ENCODE measurements at regions not wholly inside any gene's neighbourhood (a gene's known extent, or its start where the extent isn't known, plus 50 kb on each side); places are given as distances from the start of the nearest gene placed in this dataset.

DNA sequence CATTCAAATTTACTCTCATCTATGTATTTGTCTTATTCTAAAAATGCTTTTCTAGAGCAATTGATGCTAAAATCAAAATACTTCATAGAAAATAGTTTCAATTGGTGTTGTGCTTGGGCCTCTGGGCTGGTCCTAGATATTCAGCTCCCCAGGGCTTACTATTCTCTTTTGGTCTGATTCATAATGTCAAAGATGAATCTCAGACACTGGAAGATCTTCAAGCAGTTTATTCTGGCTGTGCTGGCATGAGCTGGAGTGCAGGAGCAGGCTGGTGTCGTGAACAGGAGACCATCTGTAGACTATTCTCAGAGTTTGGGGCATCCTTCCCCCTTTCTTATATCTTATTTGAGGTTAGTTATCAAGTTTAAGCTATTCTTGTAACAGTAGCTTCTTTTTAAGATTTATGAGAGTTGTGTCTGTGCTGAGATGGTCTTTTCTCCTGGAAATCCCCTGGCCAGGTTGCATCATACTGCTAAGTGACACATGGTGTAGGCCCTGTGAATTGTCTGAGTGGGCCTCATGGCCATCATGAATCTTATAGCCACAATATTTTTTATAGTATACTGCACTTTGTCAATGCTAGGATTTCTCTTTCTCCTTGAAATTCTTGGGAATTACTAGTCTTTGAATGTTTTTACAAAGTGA lies 1624.0 kb upstream of the IGFBP7 start (continued):
- TF ChIP-seq, protein P1, sequence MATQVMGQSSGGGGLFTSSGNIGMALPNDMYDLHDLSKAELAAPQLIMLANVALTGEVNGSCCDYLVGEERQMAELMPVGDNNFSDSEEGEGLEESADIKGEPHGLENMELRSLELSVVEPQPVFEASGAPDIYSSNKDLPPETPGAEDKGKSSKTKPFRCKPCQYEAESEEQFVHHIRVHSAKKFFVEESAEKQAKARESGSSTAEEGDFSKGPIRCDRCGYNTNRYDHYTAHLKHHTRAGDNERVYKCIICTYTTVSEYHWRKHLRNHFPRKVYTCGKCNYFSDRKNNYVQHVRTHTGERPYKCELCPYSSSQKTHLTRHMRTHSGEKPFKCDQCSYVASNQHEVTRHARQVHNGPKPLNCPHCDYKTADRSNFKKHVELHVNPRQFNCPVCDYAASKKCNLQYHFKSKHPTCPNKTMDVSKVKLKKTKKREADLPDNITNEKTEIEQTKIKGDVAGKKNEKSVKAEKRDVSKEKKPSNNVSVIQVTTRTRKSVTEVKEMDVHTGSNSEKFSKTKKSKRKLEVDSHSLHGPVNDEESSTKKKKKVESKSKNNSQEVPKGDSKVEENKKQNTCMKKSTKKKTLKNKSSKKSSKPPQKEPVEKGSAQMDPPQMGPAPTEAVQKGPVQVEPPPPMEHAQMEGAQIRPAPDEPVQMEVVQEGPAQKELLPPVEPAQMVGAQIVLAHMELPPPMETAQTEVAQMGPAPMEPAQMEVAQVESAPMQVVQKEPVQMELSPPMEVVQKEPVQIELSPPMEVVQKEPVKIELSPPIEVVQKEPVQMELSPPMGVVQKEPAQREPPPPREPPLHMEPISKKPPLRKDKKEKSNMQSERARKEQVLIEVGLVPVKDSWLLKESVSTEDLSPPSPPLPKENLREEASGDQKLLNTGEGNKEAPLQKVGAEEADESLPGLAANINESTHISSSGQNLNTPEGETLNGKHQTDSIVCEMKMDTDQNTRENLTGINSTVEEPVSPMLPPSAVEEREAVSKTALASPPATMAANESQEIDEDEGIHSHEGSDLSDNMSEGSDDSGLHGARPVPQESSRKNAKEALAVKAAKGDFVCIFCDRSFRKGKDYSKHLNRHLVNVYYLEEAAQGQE (IDR thresholded peaks at IDR 0.05; ENCODE audit: unreplicated experiment): no peak
- TF ChIP-seq, protein P2, sequence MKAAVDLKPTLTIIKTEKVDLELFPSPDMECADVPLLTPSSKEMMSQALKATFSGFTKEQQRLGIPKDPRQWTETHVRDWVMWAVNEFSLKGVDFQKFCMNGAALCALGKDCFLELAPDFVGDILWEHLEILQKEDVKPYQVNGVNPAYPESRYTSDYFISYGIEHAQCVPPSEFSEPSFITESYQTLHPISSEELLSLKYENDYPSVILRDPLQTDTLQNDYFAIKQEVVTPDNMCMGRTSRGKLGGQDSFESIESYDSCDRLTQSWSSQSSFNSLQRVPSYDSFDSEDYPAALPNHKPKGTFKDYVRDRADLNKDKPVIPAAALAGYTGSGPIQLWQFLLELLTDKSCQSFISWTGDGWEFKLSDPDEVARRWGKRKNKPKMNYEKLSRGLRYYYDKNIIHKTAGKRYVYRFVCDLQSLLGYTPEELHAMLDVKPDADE (IDR thresholded peaks at IDR 0.05): no peak
- TF ChIP-seq ZNF331 (CRISPR knock-in tag; IDR thresholded peaks at IDR 0.05; ENCODE audit: low read depth) (no peak), NANOG (IDR thresholded peaks at IDR 0.05; ENCODE audit: borderline replicate concordance) (no peak), POLR2AphosphoS5 (IDR thresholded peaks at IDR 0.05; ENCODE audit: low read depth) (no peak), EZH2 (IDR thresholded peaks at IDR 0.05; ENCODE audit: low read depth, unreplicated experiment) (no peak), JUNB (IDR thresholded peaks at IDR 0.05; ENCODE audit: unreplicated experiment) (no peak), CTCF (conservative IDR thresholded peaks at IDR 0.05; ENCODE audit: low read depth in 2 of 2) (no peak)

DNA sequence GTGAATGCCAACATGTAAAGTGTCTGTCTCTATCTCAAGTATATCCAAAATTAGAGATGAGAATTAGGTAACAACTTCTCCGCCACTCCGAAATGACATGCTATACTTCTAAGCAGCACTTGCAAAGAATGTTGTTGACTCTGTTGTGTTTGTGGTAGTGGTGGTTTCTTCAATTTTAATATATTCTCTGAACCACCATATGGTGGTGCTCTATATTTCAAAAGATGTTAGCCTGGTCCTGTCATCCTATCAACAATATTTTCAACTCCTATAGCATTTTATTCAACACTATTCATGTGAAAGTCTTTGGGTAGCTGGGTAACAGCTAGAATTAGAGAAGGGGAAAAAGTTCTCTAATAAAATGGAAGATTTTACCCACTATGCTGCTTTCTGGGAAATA lies 1622.8 kb upstream of the IGFBP7 start:
- H3K79me2 ChIP-seq (replicated peaks; ENCODE audit: insufficient read depth): no peaks in the 10 kb centered on the region
- no peaks in the 10 kb centered on the region for H3K4me1 ChIP-seq (ENCODE audit: insufficient read depth)
- Mint-ChIP-seq H3K27ac (no peak overlapping the region), H3K36me3 (ENCODE audit: low read depth) (no peaks in the 10 kb centered on the region), H3K4me3 (no peak overlapping the region), H3K9me3 (no peaks in the 10 kb centered on the region), H3K4me1 (no peaks in the 10 kb centered on the region), H3K27me3 (ENCODE audit: insufficient read depth, low read depth, poor library complexity) (peaks cover 2% of the 10 kb centered on the region)
- no peaks in the 10 kb centered on the region for H3K27me3 ChIP-seq (ENCODE audit: insufficient read depth)
- H3K4me2 ChIP-seq: no peak overlapping the region
- no peaks in the 10 kb centered on the region for H3F3A ChIP-seq (replicated peaks; ENCODE audit: low read depth)
- no peak overlapping the region for H3K27ac ChIP-seq (ENCODE audit: low read depth)
- H3K4me3 ChIP-seq: no peak overlapping the region
- H4K20me1 ChIP-seq (replicated peaks; ENCODE audit: insufficient read depth): no peaks in the 10 kb centered on the region
- no peak for ATAC-seq
- DNase-seq (ENCODE audit: low spot score): no peak
- no peaks in the 10 kb centered on the region for H3K36me3 ChIP-seq (ENCODE audit: insufficient read depth)
- H2AFZ ChIP-seq: no peak overlapping the region
- no peaks in the 10 kb centered on the region for H3K9me2 ChIP-seq (ENCODE audit: insufficient read depth)
- no peak for TF ChIP-seq NANOG (IDR thresholded peaks at IDR 0.05; ENCODE audit: borderline replicate concordance)
- peak in 1 of 2 experiments; percentile 37; a peak in 3 of 4 replicates for TF ChIP-seq CTCF (conservative IDR thresholded peaks at IDR 0.05; ENCODE audit: low read depth in 2 of 2)

Data from GM23338 (cell line).